ENCODE measurements at regions not wholly inside any gene's neighbourhood (a gene's known extent, or its start where the extent isn't known, plus 50 kb on each side); places are given as distances from the start of the nearest gene placed in this dataset.

GRCh38 chr3:152719264-152719663 is 115.7 kb upstream of the P2RY1 start:
- DNase-seq (ENCODE audit: low read depth in 3 of 3): no peak

DNA sequence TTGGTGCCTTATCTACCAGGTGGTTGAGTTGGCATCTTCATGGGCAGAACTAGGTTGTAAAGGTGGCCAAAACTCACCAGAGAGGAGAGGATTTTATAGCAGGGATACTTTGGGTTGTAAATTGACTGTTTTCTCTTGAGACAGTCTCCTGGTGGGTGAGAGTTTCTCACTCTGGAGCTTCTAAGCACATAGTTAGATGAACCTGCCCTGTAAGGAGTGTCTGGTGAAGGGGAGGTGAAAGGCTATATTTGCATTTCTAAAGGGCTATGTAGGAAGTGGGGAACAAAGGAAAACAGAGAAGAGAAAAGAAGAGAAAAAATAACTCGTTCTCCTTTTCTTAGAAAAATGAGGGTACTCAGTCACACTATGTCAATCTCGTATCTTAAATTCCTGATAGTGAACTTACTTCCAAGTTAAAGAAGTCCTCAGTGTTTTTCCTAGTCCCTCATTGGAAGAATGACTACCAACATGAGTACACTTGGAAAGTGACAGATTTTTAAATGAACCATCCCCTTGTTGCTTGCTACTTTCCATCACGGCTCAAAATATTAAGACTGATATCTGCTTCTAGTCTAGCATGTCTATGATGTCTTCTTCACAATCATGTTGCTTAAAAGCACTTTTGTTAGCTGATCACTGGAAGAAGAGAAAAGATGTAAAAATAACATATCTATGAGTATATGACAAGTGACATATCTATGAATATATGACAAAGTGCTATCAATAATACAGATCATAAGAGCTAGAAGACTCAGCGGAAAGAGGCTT is 113.8 kb upstream of the P2RY1 start:
- DNase-seq (ENCODE audit: low read depth in 3 of 3): no peak

DNA sequence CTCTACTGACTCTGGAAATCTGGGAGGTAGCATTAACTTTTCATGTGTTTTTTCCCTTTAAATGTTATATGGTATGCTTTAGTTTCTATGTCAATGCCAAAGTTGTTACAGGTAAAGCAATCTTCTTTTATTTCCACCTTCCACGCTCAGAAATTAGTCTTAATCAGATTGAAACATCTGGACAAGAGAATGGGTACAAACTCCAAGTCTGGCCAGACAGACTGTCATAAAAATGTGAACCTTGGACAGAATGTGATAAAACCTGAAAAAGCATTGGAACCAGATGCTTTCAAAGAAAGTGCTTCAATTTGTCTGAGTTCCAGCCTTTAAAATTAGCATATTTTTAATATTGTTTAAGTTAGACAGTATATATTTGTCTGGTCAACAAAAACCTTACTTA is 110.7 kb upstream of the P2RY1 start:
- no peak for DNase-seq (ENCODE audit: low read depth in 3 of 3)

- no peak for DNase-seq (ENCODE audit: low read depth in 3 of 3)
Measured at GRCh38 chr3:152728231-152728980, 106.5 kb upstream of the P2RY1 start.

GRCh38 chr3:152729906-152730305 is 105.0 kb upstream of the P2RY1 start:
- DNase-seq (ENCODE audit: low read depth in 3 of 3): no peak

DNA sequence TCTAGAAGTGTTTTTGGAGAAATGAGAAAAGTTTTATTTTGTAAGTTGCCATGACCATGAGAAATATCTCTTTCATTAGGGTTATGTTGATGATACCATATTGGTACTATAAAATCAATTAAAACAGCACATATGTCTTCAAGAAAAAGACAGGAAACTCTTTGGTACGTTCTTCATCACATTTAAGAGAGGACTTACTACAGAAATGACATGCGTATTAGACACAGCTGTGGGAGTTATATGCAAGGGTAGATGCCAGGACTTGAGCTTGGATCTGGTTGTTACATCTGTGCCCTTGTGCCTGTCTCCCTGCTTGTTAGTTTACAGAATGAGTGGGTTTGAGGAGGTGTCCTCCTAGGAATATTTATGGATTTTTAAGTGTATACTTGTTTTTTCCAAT is 103.4 kb upstream of the P2RY1 start:
- DNase-seq (ENCODE audit: low read depth in 3 of 3): no peak

- no peak for DNase-seq (ENCODE audit: low read depth in 3 of 3)
Measured at GRCh38 chr3:152733584-152734119, 101.3 kb upstream of the P2RY1 start.

- no peak for DNase-seq (ENCODE audit: low read depth in 3 of 3)
Measured at GRCh38 chr3:152737021-152737908, 97.7 kb upstream of the P2RY1 start.

- DNase-seq (ENCODE audit: low read depth in 3 of 3): no peak
Measured at GRCh38 chr3:152738656-152739055, 96.3 kb upstream of the P2RY1 start.

DNA sequence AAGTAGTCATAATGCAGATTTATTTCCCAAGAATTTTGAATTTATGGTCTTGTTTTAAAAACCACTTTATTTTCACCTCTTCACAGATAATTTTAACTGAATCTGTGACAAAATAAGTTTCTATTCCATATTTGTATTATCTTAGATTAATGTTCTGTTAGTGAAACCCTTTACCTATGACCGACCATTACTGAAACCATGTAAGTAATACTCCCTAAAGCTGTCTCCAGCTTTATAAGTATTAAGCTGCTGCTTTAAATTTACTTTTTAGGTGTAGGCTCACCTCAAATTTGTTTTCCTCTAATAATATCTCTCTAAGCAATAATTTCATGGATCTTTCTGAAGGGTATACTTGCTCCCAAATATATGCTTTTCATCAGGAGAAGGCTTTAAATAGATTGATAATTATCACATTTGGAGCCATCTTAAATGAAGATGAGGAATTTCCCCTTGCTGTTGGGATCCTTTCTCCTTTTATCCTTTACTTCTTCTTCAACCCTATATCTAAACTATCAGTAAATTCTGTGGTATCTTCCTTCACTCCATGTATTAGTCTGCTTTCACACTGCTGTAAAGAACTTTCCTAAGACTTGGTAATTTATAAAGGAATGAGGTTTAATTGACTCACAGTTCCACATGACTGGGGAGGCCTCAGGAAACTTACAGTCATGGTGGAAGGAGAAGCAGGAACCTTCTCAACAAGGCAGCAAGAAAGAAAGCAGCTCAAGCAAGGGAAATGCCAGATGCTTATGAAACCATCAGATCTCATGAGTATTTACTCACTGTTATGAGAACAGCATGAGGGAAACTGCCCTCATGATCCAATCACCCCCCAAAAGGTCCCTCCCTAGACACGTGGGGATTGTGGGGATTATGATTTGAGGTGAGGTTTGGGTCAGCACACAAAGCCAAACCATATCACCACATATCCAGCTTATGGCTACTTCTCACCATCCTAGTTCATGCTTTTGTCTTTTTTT is 92.3 kb upstream of the P2RY1 start:
- no peak for DNase-seq (ENCODE audit: low read depth in 3 of 3)

DNA sequence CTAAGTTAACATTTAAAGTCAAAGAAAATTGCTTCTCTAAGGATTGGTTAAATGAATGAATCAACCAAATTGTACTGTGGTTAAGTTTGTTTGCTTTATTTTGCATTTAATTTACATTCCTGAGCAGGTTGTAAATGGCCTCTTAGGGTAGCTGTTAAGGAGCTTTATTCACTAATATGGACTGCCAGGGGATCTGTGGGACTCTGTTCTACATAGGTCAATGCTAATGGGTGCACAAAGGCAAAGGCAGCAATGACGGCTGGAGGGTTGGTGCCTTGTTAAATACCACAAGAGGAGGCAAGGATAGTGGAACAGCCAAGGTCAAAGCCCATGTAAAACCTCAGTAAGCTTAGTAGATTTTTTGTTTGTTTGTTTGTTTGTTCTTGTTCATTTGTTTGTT is 89.3 kb upstream of the P2RY1 start:
- DNase-seq (ENCODE audit: low read depth in 3 of 3): no peak

- DNase-seq (ENCODE audit: low read depth in 3 of 3): no peak
Measured at GRCh38 chr3:152754303-152754702, 80.6 kb upstream of the P2RY1 start.

DNA sequence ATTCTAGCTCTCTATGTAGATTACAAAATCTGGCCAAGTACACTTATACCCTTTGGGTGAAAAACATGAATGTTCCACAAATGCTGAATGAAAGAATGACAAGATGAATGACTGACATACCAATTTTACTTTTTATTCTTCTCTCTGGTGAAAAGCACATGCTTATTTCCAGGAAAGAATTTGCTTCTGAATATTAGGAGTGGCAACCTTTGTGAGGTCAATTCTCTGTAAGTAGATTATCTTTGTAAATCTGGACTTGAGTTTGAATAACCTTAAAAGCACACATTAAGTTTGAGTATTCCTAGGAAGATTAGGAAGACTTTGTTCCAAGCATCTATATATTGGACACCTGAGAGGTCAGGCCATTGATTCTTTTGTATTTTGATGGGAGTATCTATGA is 78.1 kb upstream of the P2RY1 start:
- DNase-seq (ENCODE audit: low read depth in 3 of 3): no peak

- DNase-seq (ENCODE audit: low read depth in 3 of 3): no peak
Measured at GRCh38 chr3:152760024-152760563, 74.8 kb upstream of the P2RY1 start.

GRCh38 chr3:152760591-152760990 is 74.3 kb upstream of the P2RY1 start:
- DNase-seq (ENCODE audit: low read depth in 3 of 3): no peak

DNA sequence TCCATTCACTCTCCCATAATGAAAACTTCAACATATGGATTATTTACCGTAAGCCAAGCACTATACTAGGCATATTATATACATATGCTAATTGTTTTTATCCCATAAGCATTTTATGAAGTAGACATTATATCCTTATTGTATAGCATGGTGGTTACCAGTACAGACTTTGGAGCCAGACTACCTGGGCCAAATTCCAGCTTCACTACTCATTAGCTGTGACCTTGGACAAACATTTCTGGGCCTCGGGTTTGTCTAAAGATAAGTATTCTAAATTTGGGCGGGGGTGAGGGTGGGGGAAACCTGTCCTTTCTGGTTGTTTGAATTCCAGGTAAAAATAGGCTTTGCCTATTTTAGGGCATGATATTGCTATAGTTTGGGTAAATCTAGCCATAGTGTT is 66.5 kb upstream of the P2RY1 start:
- DNase-seq (ENCODE audit: low read depth in 3 of 3): no peak

DNA sequence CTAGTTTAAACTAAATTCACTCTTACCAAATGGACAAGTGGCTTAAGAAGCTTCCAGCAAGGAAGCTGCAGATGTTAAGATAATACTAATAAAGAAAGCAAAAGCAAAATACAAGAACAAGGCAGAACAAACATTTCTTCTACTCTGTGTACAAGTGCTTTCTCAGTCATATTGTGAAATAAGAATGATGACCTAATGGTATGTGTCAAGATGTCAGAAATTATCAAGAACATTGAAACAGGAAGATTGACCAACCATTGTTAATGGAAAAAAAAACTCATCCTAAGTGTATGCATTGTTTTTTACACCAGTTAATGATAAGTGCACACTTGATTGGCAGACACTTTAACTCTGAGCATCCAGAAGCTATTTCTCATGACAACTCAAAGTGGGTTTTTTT is 65.4 kb upstream of the P2RY1 start:
- no peak for DNase-seq (ENCODE audit: low read depth in 3 of 3)

- no peak for DNase-seq (ENCODE audit: low read depth in 3 of 3)
Measured at GRCh38 chr3:152770296-152770695, 64.6 kb upstream of the P2RY1 start.

DNA sequence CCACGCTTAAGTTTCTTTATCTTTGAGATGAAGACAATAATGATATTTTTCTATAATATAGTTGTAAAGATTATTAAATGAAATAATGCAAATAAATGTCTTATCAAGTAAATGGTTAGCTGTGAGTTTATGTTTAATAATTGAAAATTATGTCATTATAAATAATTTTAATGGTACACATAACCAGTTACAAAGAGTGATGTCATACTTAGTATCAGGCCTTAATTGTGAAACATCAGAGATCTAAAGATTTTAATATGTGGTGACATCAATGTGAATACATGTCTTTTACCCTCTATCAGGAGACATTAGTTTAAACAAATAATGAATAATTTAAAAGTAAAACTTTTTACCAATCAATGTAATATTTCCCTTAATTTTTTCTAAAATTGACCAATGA is 63.8 kb upstream of the P2RY1 start:
- no peak for DNase-seq (ENCODE audit: low read depth in 3 of 3)

- no peak for DNase-seq (ENCODE audit: low read depth in 3 of 3)
Measured at GRCh38 chr3:152772674-152773225, 62.2 kb upstream of the P2RY1 start.

Measured in stimulated activated CD4-positive, alpha-beta T cell treated with anti-CD3 and anti-CD28 coated beads, TNF-alpha, amount 100 ng/mL, for 48 hours (primary cell).